Astrocyte of the cerebellum (primary cell): ENCODE measurements at regions not wholly inside any gene's neighbourhood (a gene's known extent, or its start where the extent isn't known, plus 50 kb on each side); places are given as distances from the start of the nearest gene placed in this dataset.
A peak's percentile ranks its signal among the peaks of the same experiment; 100 is the strongest.

Experiments used
- DNase-seq: peaks from one replicate; pipeline ENCODE4 v3.0.0-alpha.2; 2011; ENCODE audit warnings: low read depth
- H3K4me3 ChIP-seq: 2 replicates; pipeline ENCODE4 v1.5.1; 2011; ENCODE audit warnings: mild to moderate bottlenecking, low read depth, low read length, moderate library complexity
- in situ Hi-C: cut with HindIII; loops from 2 replicates; pipeline ENCODE4 v1.10.0; 2017; ENCODE audit warnings: low sequenced_read_pairs
- TF ChIP-seq, protein P1 (sequence below): IDR thresholded peaks from 2 replicates; pipeline ENCODE4 v1.5.1; 2012; ENCODE audit warnings: low read length, low read depth, moderate library complexity, mild to moderate bottlenecking; ENCODE audit errors: missing control alignments

DNA sequence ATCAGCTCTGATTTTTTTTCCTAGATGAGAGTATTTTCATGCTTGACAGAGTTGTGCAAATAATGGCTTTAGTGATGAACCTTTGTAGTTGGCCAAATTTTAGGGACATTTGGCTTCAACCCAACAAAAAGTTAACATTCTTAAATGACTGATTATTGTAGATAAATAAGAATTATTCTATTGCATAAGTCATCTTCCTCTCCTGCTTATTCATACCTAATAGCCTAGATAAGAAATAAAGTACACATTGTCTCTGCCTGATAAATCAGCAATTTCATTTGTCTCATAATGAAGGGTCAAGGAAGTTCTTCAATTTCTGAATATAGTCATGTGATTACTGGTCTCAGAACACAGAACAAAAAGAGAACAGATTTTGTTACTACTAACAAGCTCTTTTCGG lies 428.9 kb upstream of the IL12A start:
- TF ChIP-seq, protein P1, sequence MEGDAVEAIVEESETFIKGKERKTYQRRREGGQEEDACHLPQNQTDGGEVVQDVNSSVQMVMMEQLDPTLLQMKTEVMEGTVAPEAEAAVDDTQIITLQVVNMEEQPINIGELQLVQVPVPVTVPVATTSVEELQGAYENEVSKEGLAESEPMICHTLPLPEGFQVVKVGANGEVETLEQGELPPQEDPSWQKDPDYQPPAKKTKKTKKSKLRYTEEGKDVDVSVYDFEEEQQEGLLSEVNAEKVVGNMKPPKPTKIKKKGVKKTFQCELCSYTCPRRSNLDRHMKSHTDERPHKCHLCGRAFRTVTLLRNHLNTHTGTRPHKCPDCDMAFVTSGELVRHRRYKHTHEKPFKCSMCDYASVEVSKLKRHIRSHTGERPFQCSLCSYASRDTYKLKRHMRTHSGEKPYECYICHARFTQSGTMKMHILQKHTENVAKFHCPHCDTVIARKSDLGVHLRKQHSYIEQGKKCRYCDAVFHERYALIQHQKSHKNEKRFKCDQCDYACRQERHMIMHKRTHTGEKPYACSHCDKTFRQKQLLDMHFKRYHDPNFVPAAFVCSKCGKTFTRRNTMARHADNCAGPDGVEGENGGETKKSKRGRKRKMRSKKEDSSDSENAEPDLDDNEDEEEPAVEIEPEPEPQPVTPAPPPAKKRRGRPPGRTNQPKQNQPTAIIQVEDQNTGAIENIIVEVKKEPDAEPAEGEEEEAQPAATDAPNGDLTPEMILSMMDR: no peak
- in situ Hi-C loops: no loop called here
- no peak for DNase-seq
- H3K4me3 ChIP-seq: no peak overlapping the region

GRCh38 chr3:159560214-159560979 lies 428.2 kb upstream of the IL12A start:
- TF ChIP-seq, protein P1: no peak
- in situ Hi-C loops: no loop called here
- no peak overlapping the region for H3K4me3 ChIP-seq
- DNase-seq: no peak

GRCh38 chr3:159565313-159565712 lies 423.3 kb upstream of the IL12A start:
- DNase-seq: no peak
- H3K4me3 ChIP-seq: no peak overlapping the region
- TF ChIP-seq, protein P1: no peak
- in situ Hi-C loops: no loop called here

DNA sequence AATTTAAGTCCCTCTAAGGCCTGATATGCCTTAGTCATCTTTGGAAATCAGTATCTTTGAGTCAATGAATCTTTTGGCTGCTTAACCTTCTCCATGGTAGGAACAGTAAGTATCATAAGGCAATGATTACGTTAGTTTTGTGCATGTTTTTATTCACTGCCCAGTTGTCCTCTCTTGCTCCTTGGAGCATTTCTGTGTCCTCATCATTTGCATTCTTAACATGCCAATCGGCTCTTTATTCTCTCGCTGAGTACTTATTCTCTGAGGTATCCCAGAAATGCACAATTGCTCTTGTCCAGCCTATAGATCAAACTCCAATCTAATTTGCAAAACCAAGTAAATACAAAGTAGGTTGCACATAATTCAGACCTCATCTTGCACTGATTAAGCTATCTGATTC lies 405.0 kb upstream of the IL12A start:
- TF ChIP-seq, protein P1: no peak
- in situ Hi-C loops: loop anchor here (25.0 kb wide), 1 partner anchor 321 kb away; no protein-coding TSS in a partner anchor
- no peak for DNase-seq
- H3K4me3 ChIP-seq: no peak overlapping the region

DNA sequence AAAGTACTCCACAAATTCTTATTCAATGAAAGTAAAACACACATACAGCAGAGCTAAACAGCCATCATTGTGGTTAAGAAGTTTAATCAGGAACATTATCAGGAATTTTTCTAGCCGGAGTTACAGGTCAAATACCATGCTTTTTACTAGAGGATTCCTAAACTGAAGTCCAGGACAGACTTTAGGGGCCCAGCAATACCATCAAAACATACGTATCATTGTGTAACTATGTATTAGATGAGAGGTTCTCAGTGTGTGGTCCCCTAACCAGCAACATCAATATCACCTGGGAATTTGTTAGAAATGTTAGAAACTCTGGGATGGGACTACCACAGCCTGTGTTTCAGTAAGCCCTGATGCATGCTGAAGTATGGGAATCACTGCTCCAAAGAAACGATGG lies 404.2 kb upstream of the IL12A start:
- in situ Hi-C loops: loop anchor here (25.0 kb wide), 1 partner anchor 322 kb away; no protein-coding TSS in a partner anchor
- TF ChIP-seq, protein P1: no peak
- H3K4me3 ChIP-seq: no peak overlapping the region
- no peak for DNase-seq

DNA sequence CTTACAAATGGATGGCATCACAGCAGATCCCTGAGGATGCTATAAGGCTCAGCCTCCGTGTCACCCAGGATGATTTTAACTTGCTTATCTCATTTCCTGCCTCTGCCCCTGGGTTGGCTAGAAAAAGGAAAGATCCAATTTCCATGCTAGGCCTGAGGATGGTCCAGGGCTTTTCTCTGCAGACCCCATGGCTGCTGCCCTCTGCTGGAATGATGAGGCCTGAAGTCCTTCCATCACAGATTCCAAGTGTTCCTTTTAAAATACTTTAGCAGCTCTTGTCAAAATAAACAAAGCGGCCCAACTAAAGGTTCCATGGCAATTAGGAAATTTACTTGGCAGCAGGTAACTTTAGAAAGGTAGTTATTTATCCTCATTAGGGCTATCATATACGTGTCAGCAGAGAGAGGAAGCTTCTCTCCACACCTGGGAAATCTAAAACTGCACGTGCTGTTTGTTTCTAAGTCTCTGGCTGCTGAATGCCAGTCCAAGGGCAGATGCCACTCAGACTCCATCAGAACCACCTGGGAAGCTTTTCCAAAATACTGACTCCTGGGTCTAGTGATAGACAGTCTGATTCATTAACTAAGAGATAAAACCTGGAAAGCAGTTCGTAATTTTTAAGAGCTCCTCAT lies 401.9 kb upstream of the IL12A start:
- DNase-seq: peak; percentile 29
- H3K4me3 ChIP-seq: no peak overlapping the region
- in situ Hi-C loops: loop anchor here (25.0 kb wide), 1 partner anchor 324 kb away; no protein-coding TSS in a partner anchor
- TF ChIP-seq, protein P1: peak; percentile 81
